ENCODE measurements at regions not wholly inside any gene's neighbourhood (a gene's known extent, or its start where the extent isn't known, plus 50 kb on each side); places are given as distances from the start of the nearest gene placed in this dataset.

- no peak for TF ChIP-seq CTCF (IDR thresholded peaks at IDR 0.05)
- TF ChIP-seq POLR2A (IDR thresholded peaks at IDR 0.05) = no peak
These were observed 386.1 kb downstream of the SETD4 start for GRCh38 chr21:35674091-35674671.
